HG03442 (cell line): ENCODE measurements at regions not wholly inside any gene's neighbourhood (a gene's known extent, or its start where the extent isn't known, plus 50 kb on each side); places are given as distances from the start of the nearest gene placed in this dataset.

Experiments
- ATAC-seq: cut with Tn5 transposase; IDR thresholded peaks from one replicate; pipeline ENCODE4 v1.9.1; 2021; ENCODE audit warnings: mild to moderate bottlenecking, moderate library complexity; ENCODE audit not compliant: unreplicated experiment

- ATAC-seq, result no peak
Observed at GRCh38 chr9:80070071-80070742, 498.4 kb downstream of the TLE4 start.

- no peak for ATAC-seq
Observed at GRCh38 chr9:80066931-80067330, 495.2 kb downstream of the TLE4 start.

GRCh38 chr9:80062567-80062966 lies 490.8 kb downstream of the TLE4 start:
- ATAC-seq, result no peak

- ATAC-seq, result no peak
Observed at GRCh38 chr9:80061940-80062339, 490.2 kb downstream of the TLE4 start.

- no peak for ATAC-seq
Observed at GRCh38 chr9:80061096-80061495, 489.3 kb downstream of the TLE4 start.

GRCh38 chr9:80059979-80060378 lies 488.2 kb downstream of the TLE4 start:
- no peak for ATAC-seq

- no peak for ATAC-seq
Observed at GRCh38 chr9:80059191-80059590, 487.4 kb downstream of the TLE4 start.

GRCh38 chr9:80052830-80053229 lies 481.1 kb downstream of the TLE4 start:
- ATAC-seq, result no peak

GRCh38 chr9:80049096-80049782 lies 477.5 kb downstream of the TLE4 start:
- ATAC-seq, result no peak

- ATAC-seq, result no peak
Observed at GRCh38 chr9:80046481-80046880, 474.7 kb downstream of the TLE4 start.

- ATAC-seq, result no peak
Observed at GRCh38 chr9:80041821-80042220, 470.1 kb downstream of the TLE4 start.

GRCh38 chr9:80040457-80040856 lies 468.7 kb downstream of the TLE4 start:
- no peak for ATAC-seq

- no peak for ATAC-seq
Observed at GRCh38 chr9:80030801-80031200, 459.0 kb downstream of the TLE4 start.

- ATAC-seq, result no peak
Observed at GRCh38 chr9:80028501-80028900, 456.7 kb downstream of the TLE4 start.

GRCh38 chr9:80025796-80026520 lies 454.2 kb downstream of the TLE4 start:
- no peak for ATAC-seq

- no peak for ATAC-seq
Observed at GRCh38 chr9:80025131-80025530, 453.4 kb downstream of the TLE4 start.

GRCh38 chr9:80020530-80020929 lies 448.8 kb downstream of the TLE4 start:
- peak; percentile 57 for ATAC-seq

- no peak for ATAC-seq
Observed at GRCh38 chr9:80020056-80020455, 448.3 kb downstream of the TLE4 start.

GRCh38 chr9:80013891-80014290 lies 442.1 kb downstream of the TLE4 start:
- no peak for ATAC-seq

GRCh38 chr9:80012557-80013330 lies 441.0 kb downstream of the TLE4 start:
- no peak for ATAC-seq

GRCh38 chr9:80009204-80009603 lies 437.4 kb downstream of the TLE4 start:
- ATAC-seq, result no peak
